ENCODE measurements at regions not wholly inside any gene's neighbourhood (a gene's known extent, or its start where the extent isn't known, plus 50 kb on each side); places are given as distances from the start of the nearest gene placed in this dataset.

GRCh38 chr3:110629917-110630316, 441.7 kb upstream of the NECTIN3 start:
- FAIRE-seq = no peak
- TF ChIP-seq TAF1 (IDR thresholded peaks at IDR 0.05; ENCODE audit: borderline replicate concordance, low read depth, low read length) (no peak), POLR2A (IDR thresholded peaks at IDR 0.05; ENCODE audit: low read depth, low read length) (no peak), POLR2AphosphoS5 (IDR thresholded peaks at IDR 0.05; ENCODE audit: low read depth, low read length) (no peak)
- no peak for DNase-seq (ENCODE audit: insufficient read length)

- TF ChIP-seq POLR2A (IDR thresholded peaks at IDR 0.05; ENCODE audit: low read depth, low read length) = no peak
- no peak for TF ChIP-seq TAF1 (IDR thresholded peaks at IDR 0.05; ENCODE audit: borderline replicate concordance, low read depth, low read length)
- TF ChIP-seq POLR2AphosphoS5 (IDR thresholded peaks at IDR 0.05; ENCODE audit: low read depth, low read length) = no peak
- FAIRE-seq (no peak), DNase-seq (ENCODE audit: insufficient read length) (no peak)
Observed at GRCh38 chr3:110644203-110644602, 427.4 kb upstream of the NECTIN3 start.

GRCh38 chr3:110646055-110646454, 425.6 kb upstream of the NECTIN3 start:
- FAIRE-seq = no peak
- TF ChIP-seq POLR2A (IDR thresholded peaks at IDR 0.05; ENCODE audit: low read depth, low read length) = no peak
- TF ChIP-seq POLR2AphosphoS5 (IDR thresholded peaks at IDR 0.05; ENCODE audit: low read depth, low read length) = no peak
- TF ChIP-seq TAF1 (IDR thresholded peaks at IDR 0.05; ENCODE audit: borderline replicate concordance, low read depth, low read length) = no peak
- no peak for DNase-seq (ENCODE audit: insufficient read length)

GRCh38 chr3:110646496-110646895, 425.1 kb upstream of the NECTIN3 start:
- TF ChIP-seq TAF1 (IDR thresholded peaks at IDR 0.05; ENCODE audit: borderline replicate concordance, low read depth, low read length) = no peak
- TF ChIP-seq POLR2AphosphoS5 (IDR thresholded peaks at IDR 0.05; ENCODE audit: low read depth, low read length) = no peak
- TF ChIP-seq POLR2A (IDR thresholded peaks at IDR 0.05; ENCODE audit: low read depth, low read length) = no peak
- DNase-seq (ENCODE audit: insufficient read length) = no peak

GRCh38 chr3:110647586-110647985, 424.0 kb upstream of the NECTIN3 start:
- no peak for FAIRE-seq
- DNase-seq (ENCODE audit: insufficient read length) = no peak
- TF ChIP-seq POLR2A (IDR thresholded peaks at IDR 0.05; ENCODE audit: low read depth, low read length) = no peak
- TF ChIP-seq POLR2AphosphoS5 (IDR thresholded peaks at IDR 0.05; ENCODE audit: low read depth, low read length) = no peak
- no peak for TF ChIP-seq TAF1 (IDR thresholded peaks at IDR 0.05; ENCODE audit: borderline replicate concordance, low read depth, low read length)

More at GRCh38 chr3:110646496-110646895, 425.1 kb upstream of the NECTIN3 start:
- FAIRE-seq = no peak

- FAIRE-seq (no peak), DNase-seq (ENCODE audit: insufficient read length) (no peak)
- no peak for TF ChIP-seq TAF1 (IDR thresholded peaks at IDR 0.05; ENCODE audit: borderline replicate concordance, low read depth, low read length)
- TF ChIP-seq POLR2AphosphoS5 (IDR thresholded peaks at IDR 0.05; ENCODE audit: low read depth, low read length) = no peak
- no peak for TF ChIP-seq POLR2A (IDR thresholded peaks at IDR 0.05; ENCODE audit: low read depth, low read length)
Observed at GRCh38 chr3:110650741-110651140, 420.9 kb upstream of the NECTIN3 start.

- FAIRE-seq = no peak
- TF ChIP-seq POLR2A (IDR thresholded peaks at IDR 0.05; ENCODE audit: low read depth, low read length) = no peak
- no peak for TF ChIP-seq TAF1 (IDR thresholded peaks at IDR 0.05; ENCODE audit: borderline replicate concordance, low read depth, low read length)
- no peak for TF ChIP-seq POLR2AphosphoS5 (IDR thresholded peaks at IDR 0.05; ENCODE audit: low read depth, low read length)
- DNase-seq (ENCODE audit: insufficient read length) = no peak
Observed at GRCh38 chr3:110654843-110655502, 416.6 kb upstream of the NECTIN3 start.

GRCh38 chr3:110656394-110657025, 415.1 kb upstream of the NECTIN3 start:
- TF ChIP-seq POLR2A (IDR thresholded peaks at IDR 0.05; ENCODE audit: low read depth, low read length) (no peak), POLR2AphosphoS5 (IDR thresholded peaks at IDR 0.05; ENCODE audit: low read depth, low read length) (no peak)
- FAIRE-seq = no peak
- no peak for DNase-seq (ENCODE audit: insufficient read length)

GRCh38 chr3:110664148-110664547, 407.5 kb upstream of the NECTIN3 start:
- TF ChIP-seq POLR2A (IDR thresholded peaks at IDR 0.05; ENCODE audit: low read depth, low read length) (no peak), TAF1 (IDR thresholded peaks at IDR 0.05; ENCODE audit: borderline replicate concordance, low read depth, low read length) (no peak), POLR2AphosphoS5 (IDR thresholded peaks at IDR 0.05; ENCODE audit: low read depth, low read length) (no peak)
- FAIRE-seq (no peak), DNase-seq (ENCODE audit: insufficient read length) (no peak)

GRCh38 chr3:110666495-110666894, 405.1 kb upstream of the NECTIN3 start:
- FAIRE-seq = no peak
- no peak for TF ChIP-seq POLR2A (IDR thresholded peaks at IDR 0.05; ENCODE audit: low read depth, low read length)
- TF ChIP-seq TAF1 (IDR thresholded peaks at IDR 0.05; ENCODE audit: borderline replicate concordance, low read depth, low read length) = no peak
- TF ChIP-seq POLR2AphosphoS5 (IDR thresholded peaks at IDR 0.05; ENCODE audit: low read depth, low read length) = no peak
- DNase-seq (ENCODE audit: insufficient read length) = no peak

- no peak for FAIRE-seq
Observed at GRCh38 chr3:110667216-110667615, 404.4 kb upstream of the NECTIN3 start.

GRCh38 chr3:110670407-110670806, 401.2 kb upstream of the NECTIN3 start:
- FAIRE-seq = no peak
- DNase-seq (ENCODE audit: insufficient read length) = no peak
- TF ChIP-seq POLR2A (IDR thresholded peaks at IDR 0.05; ENCODE audit: low read depth, low read length) (no peak), POLR2AphosphoS5 (IDR thresholded peaks at IDR 0.05; ENCODE audit: low read depth, low read length) (no peak), TAF1 (IDR thresholded peaks at IDR 0.05; ENCODE audit: borderline replicate concordance, low read depth, low read length) (no peak)

More at GRCh38 chr3:110667216-110667615, 404.4 kb upstream of the NECTIN3 start:
- DNase-seq (ENCODE audit: insufficient read length) = no peak
- TF ChIP-seq POLR2A (IDR thresholded peaks at IDR 0.05; ENCODE audit: low read depth, low read length) = no peak
- no peak for TF ChIP-seq POLR2AphosphoS5 (IDR thresholded peaks at IDR 0.05; ENCODE audit: low read depth, low read length)
- no peak for TF ChIP-seq TAF1 (IDR thresholded peaks at IDR 0.05; ENCODE audit: borderline replicate concordance, low read depth, low read length)

Data from GM12892 (cell line).